H9 (cell line): ENCODE measurements at regions not wholly inside any gene's neighbourhood (a gene's known extent, or its start where the extent isn't known, plus 50 kb on each side); places are given as distances from the start of the nearest gene placed in this dataset.

Source experiments
- DNase-seq: peaks from one replicate; pipeline ENCODE4 v3.0.0-alpha.2; 2017
- H2AFZ ChIP-seq: one replicate; pipeline ENCODE4 v1.6.1; 2013; ENCODE audit warnings: mild to moderate bottlenecking, low read length, control low read depth, moderate library complexity
- H2AK5ac ChIP-seq: 2 replicates; pipeline ENCODE4 v1.6.1; 2013; ENCODE audit warnings: low read length, control low read depth, mixed read lengths; ENCODE audit not compliant: insufficient read length
- H2BK120ac ChIP-seq: one replicate; pipeline ENCODE4 v1.6.1; 2013; ENCODE audit warnings: low read depth, mild to moderate bottlenecking, low read length, control low read depth, inconsistent platforms; ENCODE audit not compliant: poor library complexity, severe bottlenecking
- H2BK12ac ChIP-seq: 2 replicates; pipeline ENCODE4 v1.6.1; 2013; ENCODE audit warnings: low read length, control low read depth, mixed read lengths, low read depth; ENCODE audit not compliant: insufficient read length
- H2BK15ac ChIP-seq: 2 replicates; pipeline ENCODE4 v1.6.1; 2013; ENCODE audit warnings: low read depth, low read length, control low read depth
- H2BK20ac ChIP-seq: one replicate; pipeline ENCODE4 v1.6.1; 2013; ENCODE audit warnings: low read depth, mild to moderate bottlenecking, low read length, control low read depth, inconsistent platforms; ENCODE audit not compliant: poor library complexity, severe bottlenecking
- H2BK5ac ChIP-seq: 2 replicates; pipeline ENCODE4 v1.6.1; 2013; ENCODE audit warnings: low read length, control low read depth, mixed read lengths; ENCODE audit not compliant: insufficient read length
- H3K14ac ChIP-seq: 2 replicates; pipeline ENCODE4 v1.6.1; 2013; ENCODE audit warnings: low read length, control low read depth; ENCODE audit not compliant: insufficient read depth
- H3K18ac ChIP-seq: 2 replicates; pipeline ENCODE4 v1.6.1; 2013; ENCODE audit warnings: low read depth, mild to moderate bottlenecking, mixed read lengths, low read length, control low read depth; ENCODE audit not compliant: insufficient read length
- H3K23ac ChIP-seq: 2 replicates; pipeline ENCODE4 v1.6.1; 2013; ENCODE audit warnings: low read length, control low read depth, mixed read lengths, low read depth; ENCODE audit not compliant: insufficient read length
- H3K23me2 ChIP-seq: 2 replicates; pipeline ENCODE4 v1.6.1; 2013; ENCODE audit warnings: low read depth, mild to moderate bottlenecking, mixed read lengths, low read length, control low read depth; ENCODE audit not compliant: insufficient read length, poor library complexity, severe bottlenecking
- H3K27ac ChIP-seq: 2 replicates; pipeline ENCODE4 v1.5.1; 2013; ENCODE audit warnings: low read length, control low read depth, mixed read lengths, low read depth; ENCODE audit not compliant: insufficient read length
- H3K27me3 ChIP-seq: 2 replicates; pipeline ENCODE4 v1.6.1; 2013; ENCODE audit warnings: low read length, control low read depth, inconsistent platforms; ENCODE audit not compliant: insufficient read depth
- H3K4ac ChIP-seq: 2 replicates; pipeline ENCODE4 v1.6.1; 2013; ENCODE audit warnings: low read depth, mild to moderate bottlenecking, control low read depth, inconsistent platforms, low read length, moderate library complexity
- H3K4me1 ChIP-seq: 2 replicates; pipeline ENCODE4 v1.6.1; 2013; ENCODE audit warnings: low read length, control low read depth, inconsistent platforms; ENCODE audit not compliant: insufficient read depth
- H3K4me2 ChIP-seq: 2 replicates; pipeline ENCODE4 v1.6.1; 2013; ENCODE audit warnings: low read length, control low read depth, mixed read lengths; ENCODE audit not compliant: insufficient read length, insufficient read depth
- H3K56ac ChIP-seq: 2 replicates; pipeline ENCODE4 v1.6.1; 2013; ENCODE audit warnings: low read depth, mild to moderate bottlenecking, mixed read lengths, low read length, control low read depth; ENCODE audit not compliant: insufficient read length
- H3K79me1 ChIP-seq: 2 replicates; pipeline ENCODE4 v1.6.1; 2013; ENCODE audit warnings: low read depth, mild to moderate bottlenecking, moderate library complexity, low read length, control low read depth, inconsistent platforms; ENCODE audit not compliant: insufficient read depth, poor library complexity, severe bottlenecking
- H3K79me2 ChIP-seq: 2 replicates; pipeline ENCODE4 v1.6.1; 2013; ENCODE audit warnings: low read length, control low read depth, inconsistent platforms; ENCODE audit not compliant: insufficient read depth
- H3K9ac ChIP-seq: 2 replicates; pipeline ENCODE4 v1.6.1; 2013; ENCODE audit warnings: low read length, control low read depth, mixed read lengths; ENCODE audit not compliant: insufficient read length; ENCODE audit errors: extremely low read depth
- H3K9me3 ChIP-seq: one replicate; pipeline ENCODE4 v1.6.1; 2013; ENCODE audit warnings: low read depth, low read length, inconsistent platforms; ENCODE audit not compliant: control insufficient read depth
- H3T11ph ChIP-seq: one replicate; pipeline ENCODE4 v1.6.1; 2013; ENCODE audit warnings: mild to moderate bottlenecking, low read length, control low read depth, inconsistent platforms
- H4K20me1 ChIP-seq: one replicate; pipeline ENCODE4 v1.6.1; 2013; ENCODE audit not compliant: control insufficient read depth, insufficient read length, insufficient read depth
- H4K5ac ChIP-seq: 2 replicates; pipeline ENCODE4 v1.6.1; 2013; ENCODE audit warnings: low read depth, mild to moderate bottlenecking, mixed read lengths, low read length, control low read depth; ENCODE audit not compliant: insufficient read length
- H4K8ac ChIP-seq: replicated peaks from 2 replicates; pipeline ENCODE4 v1.6.1; 2013; ENCODE audit warnings: low read length, control low read depth, mixed read lengths, low read depth; ENCODE audit not compliant: insufficient read length
- H4K91ac ChIP-seq: 2 replicates; pipeline ENCODE4 v1.6.1; 2013; ENCODE audit warnings: low read depth, mild to moderate bottlenecking, moderate library complexity, mixed read lengths, low read length, control low read depth; ENCODE audit not compliant: insufficient read length
- H3K27ac Mint-ChIP-seq, 3 experiments: 2 replicates in 2 of 3; 3 replicates in 1 of 3; pipeline ENCODE4 v1.8.0; 2020 to 2021; ENCODE audit warnings: mixed read lengths in 3 of 3, mild to moderate bottlenecking in 1 of 3, moderate library complexity in 1 of 3
- H3K27me3 Mint-ChIP-seq: 2 replicates; pipeline ENCODE4 v1.8.0; 2021; ENCODE audit warnings: low read depth, mild to moderate bottlenecking, moderate library complexity, mixed read lengths
- H3K36me3 Mint-ChIP-seq, 3 experiments: 2 replicates in 2 of 3; 3 replicates in 1 of 3; pipeline ENCODE4 v1.8.0; 2020 to 2021; ENCODE audit warnings: low read depth in 3 of 3, mixed read lengths in 3 of 3; ENCODE audit not compliant: insufficient read depth in 1 of 3
- H3K4me1 Mint-ChIP-seq, 2 experiments: 2 replicates each; pipeline ENCODE4 v1.8.0; 2020; ENCODE audit warnings: mixed read lengths in 2 of 2
- H3K4me3 Mint-ChIP-seq, 2 experiments: 2 replicates in 1 of 2; 3 replicates in 1 of 2; pipeline ENCODE4 v1.8.0; 2020 to 2021; ENCODE audit warnings: mild to moderate bottlenecking in 2 of 2, mixed read lengths in 2 of 2, moderate library complexity in 1 of 2
- H3K9me3 Mint-ChIP-seq, 2 experiments: 2 replicates in 1 of 2; 3 replicates in 1 of 2; pipeline ENCODE4 v1.8.0; 2020; ENCODE audit warnings: mild to moderate bottlenecking in 2 of 2, mixed read lengths in 2 of 2, moderate library complexity in 1 of 2
- CTCF ChIP-seq: fragments of 200-600 bp; sonication (generic); conservative IDR thresholded peaks from 3 replicates; pipeline ENCODE4 v1.8.0; 2021; ENCODE audit warnings: antibody characterized with exemption, mild to moderate bottlenecking
- WGBS: extraction: QIAGEN DNeasy Blood & Tissue Kit; methylation state at CpG from one replicate; pipeline ENCODE4 v1.1.7; 2013; ENCODE audit warnings: missing lambda C conversion rate, low lambda C conversion rate, mixed read lengths; ENCODE audit not compliant: insufficient read length; ENCODE audit errors: extremely low coverage; 5-methylcytosine and 5-hydroxymethylcytosine counted together

- H3K27ac Mint-ChIP-seq, result no peak overlapping the region
- Histone ChIP-seq H3K27me3 (no peaks in the 10 kb centered on the region), H4K8ac (no peak overlapping the region), H3K79me2 (no peaks in the 10 kb centered on the region), H3K23me2 (no peaks in the 10 kb centered on the region), H2BK120ac (no peak overlapping the region), H3K79me1 (no peaks in the 10 kb centered on the region), H3K56ac (no peak overlapping the region), H3T11ph (no peak overlapping the region), H3K9me3 (no peaks in the 10 kb centered on the region), H3K9ac (no peak overlapping the region), H3K4ac (no peak overlapping the region), H3K4me2 (no peak overlapping the region), H4K91ac (no peak overlapping the region), H3K4me1 (no peaks in the 10 kb centered on the region), H2BK5ac (no peak overlapping the region), H4K20me1 (no peaks in the 10 kb centered on the region), H2BK12ac (no peak overlapping the region), H4K5ac (no peak overlapping the region), H3K18ac (no peak overlapping the region), H2BK15ac (no peak overlapping the region), H2AK5ac (no peak overlapping the region), H2BK20ac (no peak overlapping the region), H2AFZ (no peak overlapping the region), H3K27ac (no peak overlapping the region), H3K14ac (no peak overlapping the region), H3K23ac (no peak overlapping the region)
- no CpG with 5 or more reads among the region's 7 CpGs for WGBS
- H3K36me3 Mint-ChIP-seq, result no peaks in the 10 kb centered on the region
- no peak for TF ChIP-seq CTCF
- DNase-seq, result no peak
- no peaks in the 10 kb centered on the region for H3K4me1 Mint-ChIP-seq
- H3K9me3 Mint-ChIP-seq, result no peaks in the 10 kb centered on the region
- no peaks in the 10 kb centered on the region for H3K27me3 Mint-ChIP-seq
- H3K4me3 Mint-ChIP-seq, result no peak overlapping the region
Measured at GRCh38 chr6:74567281-74567922, 638.5 kb downstream of the COL12A1 start.
